Adrenal gland (tissue), 9 donors: ENCODE measurements at regions not wholly inside any gene's neighbourhood (a gene's known extent, or its start where the extent isn't known, plus 50 kb on each side); places are given as distances from the start of the nearest gene placed in this dataset.

ENCODE experiments used
- DNase-seq, 7 donors: peaks; one replicate each; pipeline ENCODE4 v3.0.0-alpha.2; 2019 to 2020
- H3K27ac ChIP-seq, 5 donors: fragments of 200-600 bp; sonication (generic) in 4 of 5; 1 replicate in 3 of 5; 2 replicates in 2 of 5; pipeline versions ENCODE4 v1.5.1 to v1.8.0; 2016 to 2020; ENCODE audit warnings: mild to moderate bottlenecking in 1 of 5
- H3K27me3 ChIP-seq: fragments of 200-600 bp; 2 replicates; pipeline ENCODE4 v1.8.0; 2021
- H3K36me3 ChIP-seq, 2 donors: fragments of 200-600 bp; replicated peaks in 1 of 2; 1 replicate in 1 of 2; 2 replicates in 1 of 2; pipeline versions ENCODE4 v1.5.1 to v1.8.0; 2018 to 2022
- H3K4me1 ChIP-seq, 2 donors: fragments of 200-600 bp; replicated peaks in 1 of 2; 1 replicate in 1 of 2; 2 replicates in 1 of 2; pipeline versions ENCODE4 v1.5.1 to v1.8.0; 2018 to 2021
- H3K4me3 ChIP-seq, 4 donors: fragments of 200-600 bp; sonication (generic) in 3 of 4; one replicate each; pipeline ENCODE4 v1.5.1; 2016 to 2018
- H3K9me3 ChIP-seq, 3 donors: fragments of 200-600 bp; sonication (generic) in 1 of 3; replicated peaks in 1 of 3; 1 replicate in 2 of 3; 2 replicates in 1 of 3; pipeline versions ENCODE4 v1.5.1 to v1.8.0; 2016 to 2021
- CTCF ChIP-seq, 6 experiments: fragments of 450-650 bp in 4 of 6; fragments of 200-600 bp in 2 of 6; sonication (generic) in 1 of 6; IDR thresholded peaks; 1 replicate in 5 of 6; 2 replicates in 1 of 6; pipeline versions ENCODE4 v1.5.1 to v1.8.0; 2016 to 2021; ENCODE audit warnings: antibody characterized with exemption in 6 of 6, mild to moderate bottlenecking in 2 of 6, moderate library complexity in 1 of 6
- POLR2A ChIP-seq, 2 donors: fragments of 450-650 bp; IDR thresholded peaks; one replicate each; pipeline ENCODE4 v1.6.1; 2017; ENCODE audit warnings: antibody characterized with exemption in 2 of 2, mild to moderate bottlenecking in 2 of 2, moderate library complexity in 1 of 2
- WGBS, 4 donors: extraction: QIAGEN DNeasy Blood & Tissue Kit in 2 of 4; methylation state at CpG; one replicate each; pipeline versions ENCODE4 v1.1.5 to v1.1.7; 2013 to 2017; 5-methylcytosine and 5-hydroxymethylcytosine counted together
- intact Hi-C, 2 donors: fragments of 100-400 bp; cut with DNase I; formaldehyde crosslinking; loops; one replicate each; pipeline versions ENCODE4 v1.14.1 to v1.15.0; 2022 to 2023
- donor health status: healthy with polysubstance abuse.
- donor health status: Bipolar disorder and iron deficiency.
- donor health status: DM: yes; HTN: yes; CAD: no.
- donor health status: DM: no; HTN: no; CAD: no.
- donor health status: DM: no; HTN: no; CAD: no.

DNA sequence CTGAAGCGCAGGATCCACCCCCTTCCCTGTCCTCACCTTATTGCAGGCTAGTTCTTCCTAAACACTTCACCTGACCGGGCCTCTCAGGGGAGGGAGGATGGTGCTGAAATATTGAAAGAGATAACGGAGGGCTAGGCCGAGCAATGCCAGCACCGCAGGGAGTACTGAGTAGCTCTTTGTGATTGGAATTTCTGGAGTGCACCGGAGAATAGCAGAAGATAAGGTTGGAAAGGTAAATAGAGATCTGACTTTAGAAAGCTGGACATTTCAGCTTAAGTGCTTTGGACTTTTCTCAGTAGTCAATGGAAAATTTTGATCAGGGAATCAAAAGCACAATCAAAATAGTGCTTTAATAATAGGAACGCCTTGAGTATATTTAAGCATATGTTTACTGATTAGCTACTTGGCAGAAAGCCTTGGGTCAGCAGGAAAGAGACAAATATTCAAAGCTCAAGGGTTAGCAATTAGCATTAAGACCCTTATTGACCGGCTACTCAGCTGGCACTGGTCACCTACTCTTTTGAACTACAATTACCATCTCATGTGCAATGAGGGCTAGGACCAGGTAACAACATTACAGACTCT, 142.9 kb upstream of the NDUFV2 start:
- H3K27ac ChIP-seq, result no peak overlapping the region
- intact Hi-C loops, result no loop called here
- WGBS, 4 donors, result 59 to 62% (median 61%) methylated on average over 8 of the region's 8 CpGs
- H3K9me3 ChIP-seq, result no peaks in the 10 kb centered on the region
- TF ChIP-seq POLR2A (IDR thresholded peaks at IDR 0.05), result no peak
- TF ChIP-seq CTCF (IDR thresholded peaks at IDR 0.05), result no peak
- H3K4me1 ChIP-seq, result no peaks in the 10 kb centered on the region
- no peaks in the 10 kb centered on the region for H3K36me3 ChIP-seq
- no peak for DNase-seq
- no peaks in the 10 kb centered on the region for H3K27me3 ChIP-seq
- no peak overlapping the region for H3K4me3 ChIP-seq

GRCh38 chr18:8960740-8961657, 141.5 kb upstream of the NDUFV2 start:
- no peaks in the 10 kb centered on the region for H3K27me3 ChIP-seq
- WGBS, 4 donors, result 73 to 78% (median 75%) methylated on average over 10 of the region's 10 CpGs
- no peaks in the 10 kb centered on the region for H3K9me3 ChIP-seq
- intact Hi-C loops, result no loop called here
- no peak overlapping the region for H3K27ac ChIP-seq
- TF ChIP-seq CTCF (IDR thresholded peaks at IDR 0.05) (no peak), POLR2A (IDR thresholded peaks at IDR 0.05) (no peak)
- no peaks in the 10 kb centered on the region for H3K4me1 ChIP-seq
- no peak for DNase-seq
- H3K4me3 ChIP-seq, result no peak overlapping the region
- no peaks in the 10 kb centered on the region for H3K36me3 ChIP-seq

DNA sequence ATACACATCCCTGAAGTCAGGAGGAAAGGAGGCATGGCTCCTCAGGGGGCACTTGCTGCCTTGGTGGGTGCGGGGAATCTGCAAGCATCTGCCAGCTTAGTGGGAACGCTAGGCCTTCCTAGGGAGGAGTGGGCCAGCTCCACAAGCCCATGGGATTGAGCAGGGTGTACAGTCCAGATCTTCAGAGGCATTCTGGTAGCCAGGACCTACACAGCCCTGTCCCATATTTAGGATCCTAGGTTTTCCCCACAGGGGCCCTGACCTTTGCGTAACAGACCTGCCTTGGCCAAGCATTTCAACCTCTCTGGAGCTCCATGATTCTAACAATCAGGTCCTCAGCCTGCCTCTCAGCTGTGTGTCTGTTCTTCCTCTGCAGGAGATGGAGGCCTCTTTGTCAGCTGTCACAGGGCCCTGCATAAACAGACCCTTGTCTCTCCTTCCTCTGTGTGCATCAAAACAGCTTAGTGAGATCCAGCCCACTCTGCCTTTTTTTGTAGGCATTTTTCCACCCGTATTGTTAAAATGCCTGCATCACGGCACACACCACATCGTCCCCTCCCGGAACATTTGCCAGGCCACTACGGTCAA, 140.2 kb upstream of the NDUFV2 start:
- 87 to 98% (median 91%) methylated on average over 8 of the region's 8 CpGs for WGBS, 4 donors
- no peaks in the 10 kb centered on the region for H3K27me3 ChIP-seq
- no peak overlapping the region for H3K27ac ChIP-seq
- intact Hi-C loops, result no loop called here
- TF ChIP-seq CTCF (IDR thresholded peaks at IDR 0.05) (no peak), POLR2A (IDR thresholded peaks at IDR 0.05) (no peak)
- H3K9me3 ChIP-seq, result no peaks in the 10 kb centered on the region
- H3K36me3 ChIP-seq, result no peaks in the 10 kb centered on the region
- peak in 1 of 7 donors; percentile 9 for DNase-seq
- no peak overlapping the region for H3K4me3 ChIP-seq
- no peaks in the 10 kb centered on the region for H3K4me1 ChIP-seq

DNA sequence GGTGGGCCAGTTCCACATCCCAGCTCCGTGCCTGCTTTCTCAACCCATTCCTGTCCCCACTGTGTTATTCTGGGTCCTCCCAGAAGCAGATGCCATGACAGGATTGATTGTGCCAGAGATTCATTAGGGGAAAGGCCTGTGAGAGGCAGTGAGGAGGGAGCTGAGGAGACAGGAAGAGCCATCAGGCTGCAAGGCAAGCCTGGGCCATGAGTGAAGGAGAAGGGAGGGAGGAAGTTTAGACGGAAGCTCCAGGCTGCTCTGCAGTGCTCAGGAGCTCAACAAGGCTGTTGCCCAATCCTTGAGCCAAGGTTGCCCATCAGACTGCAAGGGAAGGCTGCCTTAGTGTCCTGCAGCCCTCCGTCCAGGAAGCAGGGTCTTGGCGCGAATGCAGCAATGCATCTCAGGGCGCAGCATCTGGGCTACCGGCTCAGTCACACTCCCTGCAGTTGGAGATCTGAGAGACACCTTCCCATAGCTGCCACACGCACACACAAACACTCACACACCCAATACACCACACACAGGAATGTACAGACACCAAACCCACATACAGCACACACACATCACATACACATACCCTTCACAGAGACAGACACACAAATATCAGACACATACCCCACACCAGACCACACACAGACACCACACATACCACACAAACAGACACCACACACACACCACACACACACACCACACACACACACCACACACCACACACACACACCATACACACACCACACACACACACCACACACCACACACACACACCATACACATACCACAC, 139.5 kb upstream of the NDUFV2 start:
- no peak for TF ChIP-seq CTCF (IDR thresholded peaks at IDR 0.05)
- no peak for TF ChIP-seq POLR2A (IDR thresholded peaks at IDR 0.05)
- Histone ChIP-seq H3K4me1 (no peaks in the 10 kb centered on the region), H3K9me3 (no peaks in the 10 kb centered on the region), H3K27ac (no peak overlapping the region), H3K36me3 (no peaks in the 10 kb centered on the region), H3K4me3 (no peak overlapping the region), H3K27me3 (no peaks in the 10 kb centered on the region)
- 71 to 88% (median 77%) methylated on average over 8 of the region's 8 CpGs for WGBS, 4 donors
- intact Hi-C loops, result no loop called here
- DNase-seq, result no peak
